Left renal cortex interstitium (tissue), 4 donors: ENCODE measurements at regions not wholly inside any gene's neighbourhood (a gene's known extent, or its start where the extent isn't known, plus 50 kb on each side); places are given as distances from the start of the nearest gene placed in this dataset.
"Not testable (repeated sequence)": the region's sequence is repeated elsewhere in the genome, so short reads cannot be mapped to it uniquely, and the experiment has no call there.

Source experiments
- DNase-seq, 4 donors: peaks; one replicate each; pipeline ENCODE4 v3.0.0-alpha.2; 2013; ENCODE audit warnings: low read depth in 4 of 4, low spot score in 2 of 4, missing footprints in 1 of 4

DNA sequence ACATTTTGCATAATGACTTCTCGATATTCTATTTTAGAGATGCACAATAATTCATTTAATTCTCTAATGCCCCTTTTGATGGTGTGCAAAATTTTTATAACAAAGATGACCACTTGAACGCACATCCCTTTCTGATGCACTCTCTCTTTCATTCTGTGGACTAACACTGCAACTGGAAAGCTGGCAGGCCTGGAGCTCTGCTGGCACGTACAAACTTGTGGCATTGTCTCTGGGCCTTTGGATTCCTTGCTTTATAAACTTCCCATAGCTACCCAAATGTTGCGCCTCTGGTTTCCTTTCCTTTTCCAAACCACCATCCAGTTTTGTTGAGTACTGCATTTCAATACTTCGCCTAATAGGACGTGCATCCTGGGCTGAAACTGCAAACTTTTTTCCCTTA lies 194.5 kb upstream of the CFAP20DC start:
- no peak for DNase-seq

DNA sequence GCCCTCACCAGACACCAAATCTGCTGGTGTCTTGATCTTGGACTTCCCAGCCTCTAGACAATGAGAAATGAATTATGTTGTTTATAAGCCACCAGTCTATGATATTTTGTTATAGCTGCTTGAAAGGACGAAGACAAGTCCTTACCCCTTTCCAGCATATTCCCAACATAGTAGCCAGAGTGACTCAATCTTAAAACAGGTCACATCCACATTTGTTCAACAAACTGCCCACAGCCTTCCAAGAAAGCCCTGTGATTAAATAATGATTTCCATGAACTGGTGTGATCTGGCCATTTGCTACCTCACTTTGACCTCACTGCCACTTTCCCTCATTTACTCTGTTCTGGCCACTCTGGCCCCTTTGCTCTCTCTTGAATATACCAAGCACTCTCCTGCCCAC lies 193.7 kb upstream of the CFAP20DC start:
- no peak for DNase-seq

DNA sequence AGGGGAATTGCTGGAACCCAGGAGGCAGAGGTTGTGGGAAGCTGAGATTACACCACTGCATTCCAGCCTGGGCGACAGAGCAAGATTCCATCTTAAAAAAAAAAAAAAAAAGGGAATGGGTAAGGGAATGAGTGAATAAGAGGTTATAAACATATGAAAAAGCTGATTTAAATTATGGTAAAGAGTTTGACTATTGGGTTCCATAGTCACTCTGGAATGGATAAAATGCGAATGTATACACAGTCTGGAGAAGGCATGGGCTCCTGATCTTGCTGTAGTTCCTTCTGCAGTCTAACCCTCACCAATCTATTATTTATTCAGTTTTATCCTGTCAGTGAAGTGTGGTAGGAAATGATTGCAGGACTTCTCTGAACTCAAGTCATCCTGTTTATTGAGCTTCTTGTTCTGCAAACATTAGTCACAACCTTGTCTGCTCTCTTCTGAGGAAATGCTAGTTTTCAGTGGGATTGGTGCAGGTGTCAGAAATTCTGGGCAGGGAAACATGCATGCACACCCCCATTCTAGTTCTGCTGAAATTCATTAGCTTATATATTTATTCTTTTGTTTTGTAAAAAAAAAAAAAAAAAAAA lies 190.9 kb upstream of the CFAP20DC start:
- DNase-seq = no peak

DNA sequence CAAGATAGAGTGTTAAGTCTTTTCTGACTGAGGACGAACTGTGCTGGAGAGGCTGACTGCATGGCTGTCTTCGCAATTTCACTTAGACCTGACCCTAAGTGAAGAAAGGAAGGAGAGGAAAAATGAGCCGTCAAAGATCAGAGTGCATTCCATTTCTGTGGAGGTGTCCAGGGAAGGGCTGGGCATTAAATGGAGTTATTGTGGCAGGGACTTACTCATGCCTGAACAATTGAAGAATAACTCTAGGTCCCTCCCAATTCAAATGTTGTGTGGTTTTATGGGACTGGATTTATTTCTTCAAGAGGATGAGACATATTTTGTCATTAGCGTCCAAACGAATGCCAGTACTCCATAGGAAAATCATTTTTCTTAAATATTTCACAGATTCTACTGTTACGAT lies 187.3 kb upstream of the CFAP20DC start:
- DNase-seq = no peak

DNA sequence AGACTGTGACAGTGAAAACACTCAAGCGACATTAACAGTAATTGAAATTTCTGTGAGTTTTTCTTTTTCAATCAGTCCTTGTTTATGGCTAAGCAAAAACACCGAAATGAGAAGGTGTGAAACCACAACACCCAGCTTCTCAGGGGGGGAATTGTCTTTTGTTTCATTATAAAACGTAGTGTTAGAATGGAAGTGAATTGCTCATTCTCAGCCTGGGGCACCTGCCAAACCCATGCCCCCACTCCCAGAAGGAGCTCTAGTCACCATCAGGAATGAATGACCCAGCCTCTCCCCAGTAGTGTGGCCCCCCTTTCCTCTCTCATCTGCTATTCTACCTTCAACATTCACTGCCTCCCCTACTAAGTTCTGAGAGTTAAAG lies 185.8 kb upstream of the CFAP20DC start:
- DNase-seq = no peak

DNA sequence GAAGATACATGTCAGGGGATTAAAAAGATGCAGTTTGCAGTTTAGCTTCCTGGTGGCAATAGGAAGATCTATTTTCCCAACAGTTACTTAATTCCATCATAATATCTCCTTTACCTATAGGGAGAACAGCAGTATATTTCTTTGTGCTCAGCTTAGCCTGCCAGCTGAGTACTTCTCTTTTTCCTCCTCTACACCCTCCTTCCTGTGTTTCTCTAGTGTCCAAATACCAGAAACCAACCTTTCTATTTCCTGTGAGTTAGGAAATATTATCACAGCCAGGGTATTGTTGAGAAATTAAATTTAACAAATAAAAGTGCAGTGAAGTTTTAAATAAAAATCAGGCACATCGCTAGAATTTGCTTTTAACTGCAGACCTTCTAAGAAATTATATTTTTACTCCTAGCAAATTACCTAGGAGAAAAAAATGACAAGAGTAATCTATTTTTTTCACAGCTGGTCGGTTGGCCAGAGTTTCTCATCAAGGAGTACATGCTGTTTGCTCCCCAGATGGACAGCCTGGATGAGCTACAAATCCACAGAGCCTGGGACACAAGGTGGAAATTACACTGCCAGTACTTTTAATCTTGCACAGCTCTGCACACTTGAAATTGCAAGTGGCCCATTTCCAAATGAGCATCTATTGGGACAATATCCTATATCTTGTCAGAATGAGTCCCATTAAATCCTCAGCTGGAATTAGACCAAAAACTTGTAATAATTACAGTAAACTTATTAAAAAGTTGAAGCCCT lies 185.2 kb upstream of the CFAP20DC start:
- DNase-seq = no peak

DNA sequence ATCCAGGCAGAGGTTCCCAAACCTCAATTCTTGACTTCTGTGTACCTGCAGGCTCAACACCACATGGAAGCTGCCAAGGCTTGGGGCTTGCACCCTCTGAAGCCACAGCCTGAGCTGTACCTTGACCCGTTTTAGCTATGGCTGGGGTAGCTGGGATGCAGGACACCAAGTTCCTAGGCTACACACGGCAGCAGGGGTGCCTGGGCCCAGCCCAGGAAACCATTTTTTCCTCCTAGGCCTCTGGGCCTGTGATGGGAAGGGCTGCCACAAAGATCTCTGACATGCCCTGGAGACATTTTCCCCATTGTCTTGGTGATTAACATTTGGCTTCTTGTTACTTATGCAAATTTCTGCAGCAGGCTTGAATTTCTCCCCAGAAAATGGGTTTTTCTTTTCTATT lies 180.6 kb upstream of the CFAP20DC start:
- DNase-seq = not testable (repeated sequence)

DNA sequence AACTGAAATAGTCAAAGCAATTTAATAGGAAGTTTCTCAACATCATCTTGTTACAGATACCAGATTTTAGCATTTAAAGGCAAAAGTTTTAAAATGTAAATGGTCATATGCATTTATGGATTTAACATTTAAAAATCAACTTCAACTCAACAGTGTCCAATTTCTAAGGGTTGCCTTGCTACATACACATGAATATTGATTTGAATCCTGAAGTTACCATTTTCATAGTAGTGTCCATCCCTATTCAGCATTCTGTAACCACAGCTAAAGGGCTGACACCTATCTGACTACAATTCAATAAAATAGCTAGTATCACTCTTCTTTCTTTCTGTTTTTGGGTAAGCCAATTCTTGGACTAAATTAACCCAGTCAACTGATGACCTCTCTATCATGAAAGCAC lies 164.0 kb upstream of the CFAP20DC start:
- DNase-seq = no peak

DNA sequence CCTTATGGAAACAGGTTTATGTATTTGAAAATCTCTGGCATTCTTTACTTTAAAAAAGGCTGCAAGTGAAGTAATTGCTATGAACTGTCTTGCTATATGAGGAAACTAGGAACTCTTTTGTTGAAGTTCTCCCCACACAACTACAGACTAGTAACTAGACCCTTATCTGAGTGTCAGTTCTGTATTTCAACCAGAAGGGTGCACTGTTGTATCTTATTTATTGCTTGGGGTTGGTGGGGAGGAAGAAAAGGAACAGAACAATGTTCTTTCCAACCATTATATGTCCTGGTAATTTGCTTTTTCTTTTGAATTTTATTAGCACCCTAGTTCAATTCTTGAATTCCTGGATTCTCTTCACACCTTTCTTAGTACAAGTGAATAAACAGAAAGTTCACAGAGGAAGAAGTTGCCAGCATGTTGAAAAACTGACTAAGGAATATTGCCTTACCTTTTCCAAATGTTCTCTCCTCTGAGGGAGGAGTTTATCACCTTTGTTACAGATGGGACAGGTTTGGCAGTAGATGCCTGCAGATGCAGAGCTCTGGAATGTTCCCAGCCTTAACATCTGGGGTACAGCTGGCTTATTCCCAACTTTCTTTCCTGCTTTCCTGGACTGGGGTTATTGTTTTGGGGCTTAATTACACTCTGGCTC lies 162.4 kb upstream of the CFAP20DC start:
- DNase-seq = peak in 3 of 4 donors; percentile 18 to 53 (median 41)

DNA sequence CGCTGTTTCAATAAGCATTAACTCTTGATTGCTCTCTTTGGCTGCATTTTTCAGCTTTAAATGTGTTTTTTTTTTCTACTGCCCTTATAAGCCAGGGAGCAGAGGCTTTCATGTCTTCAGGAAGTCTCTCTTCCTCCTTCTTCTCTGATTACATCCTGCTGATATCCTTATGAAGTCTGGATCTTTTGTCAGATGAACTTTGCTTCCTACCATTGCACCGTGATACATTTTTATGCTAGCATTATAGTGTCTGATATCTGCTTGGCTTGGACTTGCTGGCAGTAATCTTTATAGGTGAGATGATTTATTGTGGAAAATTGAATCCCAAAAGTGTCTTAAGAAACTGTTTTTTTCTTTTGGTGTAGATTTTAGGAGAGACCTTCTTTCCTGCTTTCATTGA lies 160.4 kb upstream of the CFAP20DC start:
- no peak for DNase-seq

DNA sequence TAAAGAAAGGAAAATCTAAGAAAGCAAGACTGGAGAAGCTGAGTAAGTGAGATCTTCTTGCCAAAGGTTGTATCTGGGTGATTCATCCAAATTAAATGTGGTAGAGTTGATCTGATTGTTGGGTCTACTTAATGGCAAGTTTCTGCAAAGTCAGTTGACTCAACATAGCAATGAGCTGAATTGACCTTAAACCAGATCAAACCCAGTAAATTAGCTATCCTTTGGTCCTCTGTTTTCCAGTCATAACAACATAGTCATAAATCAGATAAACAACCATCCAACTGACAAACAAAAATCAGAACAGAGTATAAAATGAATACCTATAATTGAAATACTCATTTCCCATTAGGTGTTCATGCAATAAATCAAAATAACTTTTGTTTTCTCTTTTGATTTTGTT lies 142.6 kb upstream of the CFAP20DC start:
- no peak for DNase-seq

DNA sequence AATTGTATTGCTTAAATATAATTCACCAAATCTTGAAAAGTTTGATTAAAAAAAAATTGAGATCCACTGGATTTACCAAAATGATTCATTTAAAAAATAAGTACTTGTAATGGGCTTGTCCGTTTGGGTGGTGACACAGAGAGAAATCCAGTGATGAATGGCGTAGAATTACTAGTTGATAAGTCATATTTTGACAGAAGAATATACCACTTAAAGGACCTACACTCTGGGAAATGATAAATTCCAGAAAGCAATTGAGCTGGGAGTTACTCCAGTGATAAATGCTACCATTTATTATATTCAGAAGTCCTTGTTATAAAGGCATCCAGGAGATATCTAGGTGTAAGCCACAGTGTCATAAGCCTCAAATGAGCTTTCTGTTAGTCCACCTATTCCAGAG lies 141.8 kb upstream of the CFAP20DC start:
- DNase-seq = no peak

DNA sequence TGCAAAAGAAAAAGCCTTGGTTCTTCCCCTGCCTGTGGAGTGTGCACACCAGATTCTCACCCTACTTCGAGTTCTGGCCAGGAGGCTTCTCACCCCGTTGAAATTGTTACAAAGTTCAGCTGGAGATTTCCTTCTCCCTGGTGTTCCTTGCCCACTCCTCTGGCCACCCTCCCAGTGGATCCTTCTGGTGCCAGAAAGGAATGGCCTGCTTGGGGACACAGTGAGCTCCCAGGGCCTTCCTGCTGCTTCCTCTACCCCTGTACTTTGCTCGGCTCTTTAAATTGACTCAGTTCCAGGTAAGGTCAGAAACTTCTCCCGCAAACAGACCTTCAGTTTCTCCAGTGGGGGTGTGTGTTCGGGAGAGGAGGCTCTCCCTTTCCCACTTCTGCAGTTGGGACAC lies 140.1 kb upstream of the CFAP20DC start:
- DNase-seq = no peak

DNA sequence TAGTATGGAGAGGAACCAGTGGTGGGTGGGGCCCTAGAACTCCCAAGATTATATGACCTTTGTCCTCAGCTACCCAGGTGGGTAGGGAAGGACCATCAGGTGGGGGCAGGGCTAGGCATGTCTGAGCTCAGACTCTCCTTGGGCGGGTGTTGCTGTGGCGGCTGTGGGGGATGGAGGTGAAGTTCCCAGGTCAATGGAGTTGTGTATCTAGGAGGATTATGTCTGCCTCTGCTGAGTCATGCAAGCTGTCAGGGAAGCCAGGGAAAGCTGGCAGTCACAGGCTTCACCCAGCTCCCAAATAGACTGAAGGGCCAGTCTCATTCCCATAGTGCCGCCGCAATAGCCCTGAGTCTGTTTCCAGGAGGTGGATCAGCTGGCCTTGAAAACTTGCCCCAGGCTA lies 139.7 kb upstream of the CFAP20DC start:
- no peak for DNase-seq

DNA sequence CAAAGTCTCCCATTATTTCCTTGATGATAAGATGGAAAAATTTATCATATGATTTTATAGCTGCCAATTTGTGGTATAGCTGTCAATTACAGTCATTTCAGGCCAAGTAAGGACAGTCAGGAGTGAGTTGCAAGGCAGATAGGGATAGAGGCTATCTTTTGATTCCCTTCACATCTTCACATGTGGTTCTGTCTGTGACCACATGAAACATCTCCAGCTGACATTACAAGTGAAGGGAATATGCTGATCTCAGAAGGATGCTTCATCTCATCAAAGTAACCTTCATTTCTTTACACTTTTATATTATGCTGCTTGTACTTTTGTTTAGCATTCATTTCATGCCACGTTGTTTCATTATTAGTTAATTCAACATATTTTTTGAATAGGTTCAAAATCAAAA lies 136.9 kb upstream of the CFAP20DC start:
- no peak for DNase-seq

DNA sequence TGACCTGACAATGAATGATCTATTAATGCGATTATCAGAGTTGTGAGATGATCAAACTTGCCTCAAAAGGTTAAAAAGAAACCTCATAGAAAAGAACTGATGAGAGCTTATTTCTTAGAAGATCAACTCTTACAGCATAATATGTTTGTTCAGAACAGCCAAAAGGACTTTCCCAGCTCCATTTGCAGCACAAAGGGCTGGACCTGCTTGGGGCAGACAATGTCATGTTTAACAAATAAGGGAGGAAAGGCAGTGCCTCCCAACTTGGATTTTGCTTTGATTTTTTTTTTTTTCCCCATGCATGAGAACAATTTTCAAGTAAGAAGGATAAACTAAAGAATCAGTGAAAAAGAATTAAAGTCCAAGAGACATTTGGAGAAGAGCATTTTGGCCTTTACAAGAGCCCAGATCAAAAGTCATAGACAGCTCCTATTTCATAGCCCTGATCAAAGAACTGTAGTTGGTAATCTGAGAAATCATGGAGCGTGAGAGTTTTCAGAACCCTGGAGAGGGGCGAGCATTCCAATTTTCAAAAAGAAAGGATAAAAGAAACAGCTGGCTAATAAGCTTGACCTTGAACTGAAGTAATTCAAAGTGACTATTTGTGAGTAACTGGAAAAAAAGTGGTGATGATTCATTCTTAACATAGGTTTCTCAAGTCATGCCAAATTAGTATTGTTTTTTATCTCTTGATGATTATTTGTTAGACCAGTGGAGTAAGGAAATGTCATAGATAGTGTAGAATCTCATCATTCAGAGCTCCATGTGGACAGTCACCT lies 136.0 kb upstream of the CFAP20DC start:
- DNase-seq = peak; percentile 36 to 70 (median 48)

DNA sequence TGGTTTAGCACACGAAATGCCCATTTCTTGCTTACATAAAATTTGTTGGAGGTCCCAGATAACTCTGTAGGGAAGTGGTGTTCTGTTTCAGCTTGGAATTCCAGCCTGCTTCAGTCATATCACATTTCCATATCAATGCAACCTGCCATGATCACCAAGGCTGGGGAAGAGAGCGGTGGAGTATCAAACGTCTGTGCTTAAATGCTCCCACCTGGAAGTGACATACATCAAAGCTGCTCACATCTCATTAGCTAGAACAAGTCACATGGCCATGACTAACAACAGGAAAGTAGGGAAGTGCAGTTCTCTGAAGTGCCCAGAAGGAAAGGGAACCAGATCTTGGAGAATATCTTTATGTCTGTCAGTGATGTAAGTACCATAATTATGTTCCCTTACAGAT lies 130.2 kb upstream of the CFAP20DC start:
- no peak for DNase-seq

DNA sequence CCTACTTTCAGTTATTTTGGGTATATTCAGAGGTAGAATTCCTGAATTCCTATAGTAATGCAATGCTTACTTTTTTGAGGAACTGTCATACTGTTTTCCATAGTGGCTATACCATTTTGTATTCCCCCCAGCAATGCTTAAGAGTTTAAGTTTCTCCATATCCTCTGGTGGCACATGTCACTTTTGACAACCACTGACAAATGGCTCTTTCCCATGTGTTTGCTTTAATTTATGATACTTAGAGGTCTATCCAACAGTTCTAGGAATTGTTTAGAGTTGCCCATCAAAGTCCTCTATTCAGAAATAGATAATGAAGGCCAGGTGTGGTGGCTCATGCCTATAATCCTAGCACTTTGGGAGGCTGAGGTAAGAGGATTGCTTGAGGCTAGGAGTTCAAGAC lies 128.9 kb upstream of the CFAP20DC start:
- no peak for DNase-seq

DNA sequence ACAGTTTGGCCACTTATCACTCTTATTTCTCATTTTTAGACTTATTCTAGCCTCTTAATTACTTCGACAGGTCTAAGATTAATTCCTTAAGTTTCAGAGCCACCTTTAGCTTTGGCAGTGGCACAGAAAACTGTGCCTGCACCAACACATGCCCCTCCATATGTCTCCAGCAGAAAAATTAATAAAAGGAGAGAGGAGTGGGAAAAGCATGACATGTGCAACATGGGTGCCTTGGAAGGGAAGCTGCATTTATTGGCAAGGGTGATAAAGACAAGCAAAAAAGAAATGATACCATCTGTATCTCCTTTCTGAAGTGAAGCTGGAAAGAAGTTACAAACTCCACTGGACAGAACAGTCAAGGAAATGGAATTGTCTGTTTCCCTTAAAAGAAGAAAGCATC lies 121.7 kb upstream of the CFAP20DC start:
- no peak for DNase-seq

DNA sequence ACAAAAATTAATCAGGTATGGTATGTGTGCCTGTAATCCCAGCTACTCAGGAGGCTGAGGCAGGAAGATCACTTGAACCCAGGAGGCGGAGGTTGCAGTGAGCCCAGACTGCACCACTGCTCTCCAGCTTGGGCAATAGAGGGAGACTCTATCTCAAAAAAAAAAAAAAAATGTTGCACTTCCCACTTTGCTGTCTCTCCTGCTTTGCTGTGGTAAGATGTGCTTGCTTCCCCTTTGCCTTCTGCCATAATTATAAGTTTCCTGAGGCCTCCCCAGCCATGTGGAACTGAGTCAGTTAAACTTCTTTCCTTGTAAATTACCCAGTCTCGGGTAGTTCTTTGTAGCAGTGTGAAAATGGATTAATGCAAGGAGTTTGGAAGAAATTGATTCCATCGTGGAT lies 120.3 kb upstream of the CFAP20DC start:
- DNase-seq = not testable (repeated sequence)

DNA sequence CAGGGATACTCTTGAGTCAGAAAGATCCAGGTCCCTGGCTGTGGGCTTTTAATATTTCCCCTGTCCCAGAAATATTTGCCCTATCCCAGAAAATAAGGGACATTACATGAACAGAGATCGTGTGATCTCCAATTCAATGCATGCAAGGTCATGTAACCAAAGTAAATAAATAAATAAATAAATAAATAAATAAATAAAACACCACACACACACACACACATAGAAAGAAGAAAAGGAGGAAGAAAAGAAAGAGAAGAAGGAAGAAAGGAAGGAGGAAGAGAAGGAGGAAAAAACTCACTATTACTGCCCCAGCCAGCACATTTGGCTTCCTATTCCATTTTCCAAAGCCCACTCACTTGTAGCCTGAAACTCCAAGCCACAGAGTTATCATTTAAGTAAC lies 117.9 kb upstream of the CFAP20DC start:
- no peak for DNase-seq
